ENCODE measurements at regions not wholly inside any gene's neighbourhood (a gene's known extent, or its start where the extent isn't known, plus 50 kb on each side); places are given as distances from the start of the nearest gene placed in this dataset.

DNA sequence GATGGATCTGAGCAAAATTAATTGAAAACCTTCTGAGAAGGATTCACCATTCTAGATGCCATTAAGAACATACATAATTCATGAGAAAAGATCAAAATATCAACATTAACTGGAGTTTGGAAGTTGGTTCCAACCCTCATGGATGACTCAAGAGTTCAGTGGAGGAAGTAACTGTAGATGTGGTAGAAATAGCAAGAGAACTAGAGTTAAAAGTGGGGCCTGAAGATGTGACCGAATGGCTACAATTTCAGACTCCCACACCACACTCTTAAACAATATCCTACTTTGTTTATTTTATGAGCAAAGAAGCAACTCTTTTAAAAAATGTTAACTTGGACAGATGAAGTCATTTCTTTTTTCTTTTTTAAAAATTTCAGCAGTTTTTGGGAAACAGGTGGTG, 354.3 kb downstream of the KLF12 start:
- DNase-seq, result no peak

DNA sequence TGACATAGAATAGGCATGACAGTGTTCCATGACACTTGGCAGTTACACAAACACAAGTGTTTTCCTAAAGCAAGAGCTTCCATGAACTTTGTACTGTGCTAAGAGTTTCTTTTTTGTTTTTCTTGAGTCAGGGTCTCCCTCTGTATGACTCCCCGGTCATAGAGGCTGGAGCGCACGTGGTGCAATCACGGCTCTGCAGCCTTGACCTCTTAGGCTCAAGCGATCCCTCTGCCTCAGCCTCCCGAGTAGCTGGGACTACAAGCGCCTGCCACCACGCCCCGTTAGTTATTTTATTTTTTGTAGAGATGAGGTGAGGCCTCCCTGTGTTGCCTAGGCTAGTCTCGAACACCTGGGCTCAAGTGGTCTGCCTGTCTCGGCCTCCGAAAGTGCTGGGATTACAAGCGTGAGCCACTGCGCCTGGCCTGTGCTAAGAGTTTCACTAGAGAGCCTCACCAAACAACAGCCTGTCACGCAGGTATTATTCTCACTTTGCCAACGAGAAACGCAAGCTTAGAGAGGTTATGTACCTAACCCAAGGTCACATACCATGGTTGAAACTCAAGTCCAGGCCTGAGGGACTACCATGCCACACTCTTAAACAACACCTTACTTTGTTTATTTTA, 355.9 kb downstream of the KLF12 start:
- no peak for DNase-seq

DNA sequence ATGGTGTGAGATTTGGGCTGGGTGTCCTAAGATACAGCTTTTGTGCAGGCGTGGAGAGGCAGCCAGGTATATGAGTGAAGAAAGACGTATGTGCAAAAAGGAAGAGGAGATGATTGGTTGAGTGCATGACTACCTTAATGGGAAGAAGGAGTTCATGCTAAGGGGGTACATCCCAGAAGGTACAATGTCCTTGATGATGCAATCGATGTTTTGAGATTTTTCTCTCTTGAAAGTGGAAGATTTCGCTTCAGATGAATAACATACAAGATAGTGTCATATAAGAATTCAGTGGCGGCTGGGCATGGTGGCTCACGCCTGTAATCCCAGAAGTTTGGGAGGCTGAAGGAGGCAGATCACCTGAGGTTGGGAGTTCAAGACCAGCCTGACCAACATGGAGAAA, 357.1 kb downstream of the KLF12 start:
- no peak for DNase-seq

DNA sequence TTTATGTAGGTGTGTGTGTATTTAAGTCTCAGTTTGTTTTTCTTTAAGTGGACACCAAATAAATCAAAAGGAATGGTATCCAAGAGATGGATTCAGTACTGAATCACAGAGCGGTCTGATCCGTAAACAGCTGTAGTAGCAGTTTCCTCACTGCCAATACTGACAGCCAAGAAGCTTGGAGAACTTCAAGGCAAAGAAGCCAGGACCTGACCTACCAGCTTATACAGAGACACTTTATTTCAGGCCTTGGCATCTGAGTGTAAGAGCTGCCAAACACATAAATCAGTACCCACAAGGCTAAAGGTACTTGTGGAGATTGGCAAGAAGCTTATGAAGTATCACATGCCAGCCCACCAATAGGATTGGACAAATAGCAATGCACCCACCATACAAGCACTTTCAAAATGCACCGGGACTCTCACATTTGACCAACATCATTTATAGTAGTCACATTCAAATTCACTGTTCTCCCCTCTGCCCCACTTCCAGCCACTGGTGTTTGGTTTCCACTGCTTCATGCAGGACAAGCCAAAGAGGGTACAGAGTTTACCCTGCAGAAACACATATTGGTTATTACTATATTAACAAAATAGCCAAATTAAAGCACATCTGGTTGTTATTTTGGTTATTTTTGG, 357.9 kb downstream of the KLF12 start:
- no peak for DNase-seq

DNA sequence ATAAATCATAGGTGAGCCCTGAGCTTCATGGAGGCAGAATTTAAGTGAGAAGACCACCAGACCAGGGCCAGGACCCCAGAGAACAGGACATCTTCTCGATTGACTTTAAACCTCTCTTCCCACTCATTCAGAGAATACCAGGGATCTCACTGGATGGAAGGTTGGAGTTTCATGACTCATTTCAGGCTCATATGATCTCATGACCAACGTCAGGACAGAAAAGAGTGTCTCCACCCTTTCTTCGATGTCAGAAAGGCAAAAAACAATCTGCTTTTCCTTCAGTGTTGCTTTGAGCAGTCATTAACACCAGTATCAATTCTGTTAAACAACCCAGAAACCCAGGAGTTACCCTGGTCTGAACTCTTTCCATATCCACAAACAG, 361.0 kb downstream of the KLF12 start:
- DNase-seq, result no peak

DNA sequence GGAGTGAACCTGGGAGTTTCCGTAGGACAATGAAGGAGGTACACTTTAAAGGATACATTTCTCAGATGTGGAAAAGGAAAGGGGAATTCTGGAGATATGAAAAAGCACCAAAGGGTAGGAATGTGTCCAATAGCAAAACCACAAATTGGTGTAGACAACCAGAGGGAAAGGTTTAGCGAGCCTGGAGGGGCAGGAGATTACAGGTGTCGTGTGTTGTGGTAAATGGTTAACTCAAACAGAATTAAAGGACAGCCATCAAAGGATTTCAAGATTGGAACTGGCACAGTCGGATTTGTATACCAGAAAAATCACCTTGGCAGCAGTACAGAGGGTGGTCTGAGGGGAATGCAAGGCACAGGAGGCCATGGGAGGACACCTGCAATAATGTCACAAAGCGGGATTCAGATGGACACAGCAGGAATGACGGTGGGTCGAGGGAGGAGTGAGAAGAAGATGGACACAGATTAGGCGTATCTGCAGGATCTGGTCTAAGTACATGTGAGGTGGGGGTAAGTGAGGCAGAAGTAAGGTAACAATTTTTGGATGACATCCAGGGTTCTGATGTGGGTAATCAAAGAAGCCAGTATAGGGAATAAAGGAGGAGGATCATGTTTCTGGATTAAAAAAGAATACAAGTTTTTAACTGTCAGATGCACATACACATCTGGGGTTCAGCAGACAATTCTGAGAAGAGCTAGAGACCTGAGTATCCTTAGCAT, 361.6 kb downstream of the KLF12 start:
- DNase-seq, result no peak

DNA sequence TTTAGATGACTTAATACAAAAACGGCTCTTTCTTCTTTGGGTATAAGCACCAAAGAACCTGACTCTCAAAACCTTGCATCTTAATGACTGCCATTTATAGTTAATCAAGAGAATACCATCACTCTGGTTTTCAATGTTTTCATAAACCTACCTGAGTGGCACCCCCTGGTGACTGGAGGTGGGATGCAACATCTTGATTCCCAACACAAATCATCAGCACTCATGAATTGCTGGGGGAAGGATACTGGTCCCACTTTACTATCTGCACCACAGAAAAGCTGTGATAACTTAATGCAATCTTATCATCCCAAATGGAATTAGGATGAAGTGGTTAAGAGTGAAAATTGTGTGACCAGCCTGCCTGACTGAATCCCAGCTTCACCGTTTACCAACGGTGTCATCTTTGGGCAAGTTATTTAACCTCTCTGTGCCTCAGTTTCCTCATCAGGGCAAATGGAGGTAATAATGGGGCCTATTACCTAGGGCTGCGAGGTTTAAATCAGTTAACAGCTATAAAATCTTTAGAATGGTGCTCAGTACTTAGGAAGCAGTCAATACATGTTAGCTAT, 366.4 kb downstream of the KLF12 start:
- no peak for DNase-seq

DNA sequence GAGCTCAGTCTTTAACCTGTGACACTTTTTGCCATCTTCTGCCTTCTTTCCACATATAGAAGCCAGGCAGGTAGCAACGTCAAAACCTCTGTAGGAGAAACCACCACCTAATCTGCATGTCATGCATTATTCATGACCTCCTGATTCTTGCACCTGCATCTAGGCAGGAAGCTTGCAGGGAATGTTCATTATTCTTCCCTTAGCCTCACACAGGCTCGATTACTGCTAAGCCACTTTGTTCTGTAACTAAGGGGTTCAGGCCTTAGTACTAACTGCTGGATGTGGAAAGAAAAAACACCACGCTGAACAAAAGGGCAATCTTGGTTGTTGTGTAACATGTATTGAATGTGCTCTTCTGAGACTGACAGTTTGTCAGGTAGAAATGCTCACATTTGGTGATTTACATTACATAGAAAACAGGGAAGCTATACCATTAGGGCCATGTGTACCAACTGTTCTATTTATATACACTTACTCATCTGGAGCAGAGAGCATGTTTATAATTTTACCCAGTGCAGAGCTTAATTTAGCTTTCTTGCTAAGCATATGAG, 366.9 kb downstream of the KLF12 start:
- no peak for DNase-seq

DNA sequence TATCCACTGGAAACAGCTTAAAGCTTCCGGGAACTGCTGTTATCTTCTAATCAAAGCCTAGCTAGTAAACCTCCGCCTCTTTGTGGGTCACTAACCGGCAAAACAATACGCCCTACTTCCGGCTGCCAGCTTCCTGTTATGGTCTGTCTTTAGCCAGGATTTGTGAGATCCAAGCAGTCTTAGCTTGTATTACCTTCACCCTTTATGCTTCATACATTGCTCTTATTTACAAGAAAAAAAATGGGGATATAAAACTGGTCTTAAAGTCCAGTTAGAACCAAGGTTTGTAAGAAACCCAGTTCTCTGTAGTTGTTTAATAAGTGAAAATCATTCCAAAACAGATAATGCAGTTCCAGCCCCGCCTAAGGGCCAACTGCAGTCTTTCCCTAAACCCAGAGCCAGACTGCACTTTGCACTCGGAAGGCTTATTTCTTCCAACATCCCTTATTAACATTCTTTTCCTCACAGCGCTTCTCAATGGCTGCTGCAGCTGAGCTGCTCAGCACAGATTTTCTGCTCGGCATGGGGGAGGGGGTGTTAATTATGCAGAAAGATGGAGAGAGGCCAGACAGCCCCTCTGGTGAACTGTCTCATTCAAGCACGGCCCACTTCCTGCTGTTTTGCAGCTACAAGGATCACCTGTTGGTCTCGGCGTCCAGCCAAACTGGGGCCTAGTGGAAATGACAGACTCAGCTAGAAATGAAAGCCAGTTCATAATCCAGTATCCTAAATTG, 368.4 kb downstream of the KLF12 start:
- peak; percentile 96 for DNase-seq

DNA sequence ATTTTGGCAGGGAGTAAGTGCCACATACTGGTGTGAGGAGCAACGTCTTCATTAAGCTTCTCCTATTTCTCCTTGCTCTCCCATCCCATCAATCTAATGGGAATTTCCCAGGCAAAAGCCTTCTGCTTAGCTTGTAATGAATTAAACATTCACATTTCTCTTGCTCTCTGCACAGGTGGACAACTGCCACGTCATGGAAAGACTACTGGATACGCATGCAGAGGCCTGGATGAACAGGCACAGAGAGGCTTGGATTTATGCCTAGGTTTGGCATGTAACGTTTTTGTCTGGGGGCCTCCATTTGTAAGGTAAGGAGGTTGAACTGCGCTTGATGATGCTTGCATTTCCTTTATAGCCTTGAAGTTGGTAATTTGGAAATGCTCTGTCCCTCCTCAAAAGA, 374.8 kb downstream of the KLF12 start:
- no peak for DNase-seq

DNA sequence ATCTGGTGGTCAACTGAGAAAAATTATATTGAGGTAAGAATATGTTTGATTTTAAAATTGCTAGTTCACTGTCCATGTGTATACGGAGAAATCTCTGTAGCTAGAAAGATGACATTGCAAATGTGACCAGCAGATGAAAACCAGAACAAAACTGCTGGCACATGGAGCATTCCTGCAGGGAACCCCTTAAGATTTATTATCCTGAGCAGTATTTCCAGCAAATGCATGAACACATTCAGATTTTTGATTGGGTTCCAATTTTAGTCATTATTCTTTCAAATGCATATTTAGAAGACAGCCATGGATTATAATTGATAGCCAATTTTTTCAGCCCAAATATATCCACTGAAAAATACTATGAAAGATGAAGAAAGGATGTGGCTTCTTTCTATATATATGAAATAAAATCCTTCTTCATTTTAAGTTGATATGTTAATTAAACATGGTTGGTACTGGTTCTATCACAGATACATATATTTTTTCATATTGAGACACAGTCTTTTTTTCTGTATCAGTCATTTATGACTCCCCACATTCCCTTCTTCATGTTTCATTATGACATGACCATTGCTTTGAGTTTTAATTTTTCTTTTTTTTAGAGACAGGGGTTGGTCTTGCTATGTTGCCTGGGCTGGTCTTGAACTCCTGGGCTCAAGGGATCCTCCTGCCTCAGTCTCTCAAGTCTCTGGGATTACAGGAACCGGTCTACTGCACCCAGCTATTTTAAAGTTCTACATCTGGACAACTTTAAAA, 376.5 kb downstream of the KLF12 start:
- DNase-seq, result no peak

DNA sequence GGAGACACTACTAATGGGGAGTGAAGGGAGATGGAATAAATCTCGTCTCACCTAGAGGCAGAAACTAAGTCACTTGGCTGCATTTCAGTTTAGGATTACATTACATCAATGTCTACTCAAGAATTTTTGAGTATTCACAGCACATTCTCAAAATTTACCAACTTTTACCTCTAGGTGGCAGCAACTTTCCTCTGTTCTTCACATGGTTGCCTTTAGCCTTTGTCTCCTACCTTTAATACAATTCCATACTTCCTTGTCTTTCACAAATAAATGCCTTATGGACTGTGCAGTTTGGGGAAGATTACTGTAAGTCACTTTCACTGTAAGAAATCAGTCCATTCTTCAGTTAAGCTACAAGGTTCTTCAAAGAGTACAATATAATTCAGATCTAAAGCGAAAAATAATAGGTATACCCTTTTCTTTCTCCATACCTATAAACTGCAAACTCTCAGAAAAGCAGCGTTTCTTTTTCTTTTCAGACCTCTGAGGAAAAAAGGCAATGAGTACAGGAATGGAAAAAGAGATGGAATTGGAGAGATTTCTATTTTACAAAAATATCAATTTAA, 379.4 kb downstream of the KLF12 start:
- DNase-seq, result peak; percentile 83

DNA sequence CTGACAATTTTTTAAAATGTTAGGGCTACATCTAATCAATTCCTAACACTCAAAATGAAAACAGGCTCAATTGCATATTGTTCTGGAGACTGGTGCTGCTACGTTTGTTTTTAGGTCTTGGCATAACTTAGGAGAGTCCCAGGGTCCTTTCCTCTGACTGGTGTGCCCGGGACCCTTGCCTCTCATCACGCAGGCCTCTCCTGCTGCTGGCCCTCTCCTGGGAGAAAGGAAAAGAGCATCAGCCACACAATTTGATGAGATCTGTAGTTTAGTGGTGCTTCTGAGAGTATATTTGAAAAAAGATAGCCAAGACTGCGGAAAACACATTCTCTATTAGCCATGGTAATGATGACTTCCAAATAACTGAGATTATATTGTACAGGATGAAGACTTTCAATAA, 380.0 kb downstream of the KLF12 start:
- DNase-seq, result no peak

DNA sequence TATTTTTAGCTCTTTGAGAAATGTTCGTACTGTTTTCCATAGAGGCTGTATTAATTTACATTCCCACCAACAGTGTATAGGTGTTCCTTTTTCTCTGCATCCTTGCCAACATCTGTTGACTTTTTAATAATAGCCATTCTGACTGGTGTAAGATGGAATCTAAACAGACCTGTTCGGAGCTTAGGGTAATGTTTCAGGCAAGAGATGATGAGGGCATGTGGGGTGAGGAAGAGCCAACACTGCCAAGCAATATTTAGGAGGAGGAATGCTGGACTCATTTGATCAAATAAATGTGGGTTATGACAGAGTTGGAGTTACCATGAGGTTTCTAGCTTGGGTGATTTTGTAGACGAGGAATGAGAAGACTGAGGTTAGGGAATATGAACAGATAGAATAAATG, 382.9 kb downstream of the KLF12 start:
- no peak for DNase-seq

DNA sequence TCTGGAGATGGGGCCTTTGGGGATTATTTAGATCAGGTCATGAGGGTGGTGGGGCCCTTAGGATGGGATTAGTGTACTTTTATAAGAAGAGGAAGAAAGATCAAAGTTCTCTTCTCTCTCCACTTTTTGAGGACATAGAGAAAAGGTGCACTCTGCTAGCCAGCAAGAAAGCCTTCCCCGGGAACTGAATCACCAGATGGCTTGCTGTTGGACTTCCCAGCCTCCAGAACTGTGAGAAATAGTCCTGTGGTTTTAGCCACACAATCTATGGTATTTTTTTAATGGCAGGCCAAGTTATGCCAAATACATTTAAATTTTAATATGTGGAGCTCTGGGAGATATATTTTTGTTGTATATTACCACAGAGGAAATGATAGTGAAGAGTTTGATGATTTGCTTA, 385.8 kb downstream of the KLF12 start:
- no peak for DNase-seq

DNA sequence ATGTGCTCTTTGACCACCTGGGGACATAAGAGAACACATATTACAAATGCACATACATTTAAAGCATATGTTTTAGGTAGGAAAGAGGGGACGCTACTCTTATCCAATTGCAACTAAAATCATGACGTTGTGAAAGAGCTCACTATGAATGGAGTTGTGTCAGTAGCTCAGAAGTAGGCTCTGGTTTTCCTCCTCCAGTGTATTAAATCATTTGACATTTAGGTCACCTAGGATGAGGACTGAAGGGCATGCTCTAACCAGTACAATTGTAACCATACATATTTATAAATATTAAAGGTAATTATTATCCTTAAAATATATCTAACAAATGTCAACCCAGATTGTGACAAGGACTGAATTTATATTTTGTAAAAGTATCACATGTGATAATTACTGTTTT, 389.0 kb downstream of the KLF12 start:
- DNase-seq, result no peak

DNA sequence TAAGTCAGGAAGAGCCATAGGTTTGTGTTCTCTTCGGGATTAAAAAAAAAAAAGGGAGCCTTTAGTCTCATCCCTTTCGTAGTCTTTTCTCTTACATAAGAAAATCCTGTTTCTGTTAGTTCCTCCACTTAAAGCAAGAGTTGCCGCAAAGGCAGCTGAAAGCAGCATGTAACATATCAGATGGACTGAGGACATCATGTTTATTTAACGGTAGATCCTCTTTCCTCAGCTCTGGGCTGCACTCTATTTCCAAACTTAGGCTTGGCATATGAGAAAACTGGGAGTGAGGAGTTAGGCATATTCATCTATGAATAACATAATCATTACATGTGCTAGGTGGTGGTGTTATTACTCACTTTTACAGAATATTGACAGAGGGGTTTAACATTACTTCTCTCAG, 391.2 kb downstream of the KLF12 start:
- DNase-seq, result no peak

DNA sequence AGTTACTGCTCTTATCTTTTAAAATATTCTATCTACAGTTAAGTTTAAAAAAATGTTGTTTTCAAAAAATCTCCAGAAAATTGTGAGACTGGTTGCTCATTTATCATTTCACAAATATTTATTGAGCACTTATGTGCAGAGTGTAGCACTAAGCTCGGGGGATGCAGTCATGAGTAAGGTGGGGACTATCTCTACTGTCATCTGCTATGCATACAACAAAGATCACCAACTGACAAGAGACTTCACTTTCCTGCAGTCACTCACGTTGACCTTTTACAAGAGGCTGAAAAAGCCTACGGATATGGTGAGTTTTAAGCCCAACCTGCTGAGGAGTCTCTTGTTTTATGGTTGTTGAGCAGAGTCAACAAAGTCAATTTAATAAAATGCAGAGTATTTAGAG, 392.5 kb downstream of the KLF12 start:
- no peak for DNase-seq

DNA sequence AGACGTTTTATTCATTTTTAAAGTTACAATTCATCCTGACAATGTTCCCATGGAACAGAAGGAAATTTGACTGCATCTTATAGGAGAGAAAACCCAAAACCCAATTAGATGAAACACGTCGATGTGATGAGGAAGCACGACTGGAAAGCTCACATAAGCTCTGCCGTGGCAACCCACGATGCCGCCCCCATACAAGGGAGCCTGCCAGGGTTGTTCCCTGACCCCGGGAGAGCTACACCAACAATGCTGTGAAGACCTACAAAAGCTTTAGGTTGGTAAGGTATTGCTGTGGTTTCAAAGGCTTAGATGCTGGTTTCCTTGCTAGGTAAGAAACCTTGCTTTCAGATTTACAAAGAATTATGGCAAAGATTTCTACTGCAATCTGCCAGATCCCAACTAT, 393.1 kb downstream of the KLF12 start:
- DNase-seq, result no peak

DNA sequence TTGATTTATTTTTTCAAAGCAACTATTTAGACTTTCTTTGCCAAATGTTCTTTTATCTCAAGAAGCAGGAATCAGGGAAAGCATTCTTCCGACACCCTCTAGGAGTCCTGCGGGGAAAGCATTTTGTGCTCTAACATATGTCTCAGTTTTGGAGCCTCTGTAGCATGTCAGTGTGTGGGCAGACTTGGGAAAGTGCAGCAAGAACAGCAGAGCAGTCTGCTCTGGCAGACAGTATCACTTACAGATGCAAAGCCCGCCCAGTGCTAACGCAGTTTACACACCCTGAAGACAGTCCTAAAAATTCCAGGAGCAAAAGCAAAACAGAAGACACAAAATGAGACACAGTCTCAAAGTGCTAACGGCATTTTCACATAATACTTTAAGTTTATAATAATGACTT, 393.5 kb downstream of the KLF12 start:
- no peak for DNase-seq

DNA sequence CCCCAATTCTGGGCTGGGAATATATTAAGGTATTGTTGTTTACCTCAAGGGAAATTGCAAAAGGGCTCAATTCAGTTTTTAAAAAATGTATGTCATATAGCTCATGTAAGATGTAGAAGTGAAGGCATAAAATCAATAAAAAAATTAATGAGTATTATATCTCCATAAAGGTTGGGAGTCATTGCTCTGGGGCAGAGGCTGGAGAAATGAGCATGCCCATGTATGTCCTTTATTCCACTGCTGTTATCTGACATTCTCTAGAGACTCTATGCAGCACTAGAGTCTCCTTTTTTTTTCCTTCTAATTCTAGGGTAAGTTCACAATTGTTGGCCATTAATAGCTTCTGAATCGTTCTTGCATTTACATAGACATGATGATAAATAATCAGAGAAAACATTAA, 394.8 kb downstream of the KLF12 start:
- DNase-seq, result no peak

DNA sequence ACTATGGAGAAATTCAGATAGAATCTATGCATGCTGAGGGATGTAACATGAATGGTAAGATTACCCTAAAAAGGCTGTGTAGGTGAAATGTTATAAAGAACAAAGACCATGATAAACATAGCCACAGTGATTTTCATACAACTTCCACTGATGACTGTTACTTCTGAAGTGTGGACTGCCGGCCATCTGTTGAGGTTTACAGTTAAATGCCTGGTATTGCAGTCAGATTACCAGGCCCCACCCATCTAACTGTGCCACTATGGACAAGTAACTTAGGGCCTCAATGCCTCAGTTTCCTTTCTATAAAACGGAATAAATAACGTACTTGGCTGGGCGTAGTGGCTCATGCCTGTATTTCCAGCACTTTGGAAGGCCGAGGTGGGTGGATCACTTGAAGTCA, 395.6 kb downstream of the KLF12 start:
- DNase-seq, result no peak

All from NCI-H1694 (cell line).